ENCODE measurements at regions not wholly inside any gene's neighbourhood (a gene's known extent, or its start where the extent isn't known, plus 50 kb on each side); places are given as distances from the start of the nearest gene placed in this dataset.

GRCh38 chr6:145045582-145045981, 689.7 kb downstream of the EPM2A start:
- peak in 1 of 2 donors; percentile 27 for DNase-seq (ENCODE audit: low read depth in 2 of 2)

DNA sequence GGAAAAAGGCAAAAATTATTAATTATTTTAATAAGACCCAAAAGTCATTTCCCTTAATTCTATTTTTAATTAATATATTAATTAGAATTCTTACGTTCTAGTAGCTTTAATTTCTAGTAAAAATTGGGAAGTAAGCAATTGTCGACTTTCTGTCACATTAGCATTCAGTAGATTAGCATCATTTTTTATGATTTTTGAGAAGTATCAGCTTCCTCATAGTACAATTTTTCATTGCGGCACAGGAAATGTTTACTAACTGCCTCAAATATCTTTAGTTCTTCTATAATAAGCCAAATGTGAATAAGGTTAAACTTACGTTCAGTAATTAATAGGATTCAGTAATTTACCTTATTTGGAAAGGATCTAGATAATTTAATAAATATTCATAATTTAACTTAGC, 687.4 kb downstream of the EPM2A start:
- no peak for DNase-seq (ENCODE audit: low read depth in 2 of 2)

- peak in 1 of 2 donors; percentile 24 for DNase-seq (ENCODE audit: low read depth in 2 of 2)
Measured at GRCh38 chr6:145051661-145052060, 683.7 kb downstream of the EPM2A start.

DNA sequence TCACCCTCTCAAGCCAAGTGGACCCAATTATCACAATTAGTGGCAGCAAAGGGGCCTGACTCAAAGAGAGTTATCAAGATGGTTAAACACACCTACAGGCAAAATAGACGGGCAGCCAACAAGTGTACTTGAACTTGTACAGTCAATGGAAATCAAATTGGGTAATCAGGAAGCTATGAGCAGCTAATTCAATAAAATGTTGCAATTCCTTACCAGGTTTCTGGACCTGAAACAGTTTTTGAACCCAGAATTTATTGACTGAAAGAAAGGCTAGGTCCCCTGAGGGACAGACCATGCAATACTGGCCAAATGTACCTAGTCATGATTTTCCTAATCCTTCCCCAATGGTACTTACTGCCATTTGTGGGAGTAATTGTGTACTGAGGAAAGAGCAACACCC, 679.8 kb downstream of the EPM2A start:
- DNase-seq (ENCODE audit: low read depth in 2 of 2) = no peak

- no peak for DNase-seq (ENCODE audit: low read depth in 2 of 2)
Measured at GRCh38 chr6:145060714-145061113, 674.6 kb downstream of the EPM2A start.

- DNase-seq (ENCODE audit: low read depth in 2 of 2) = no peak
Measured at GRCh38 chr6:145063091-145063490, 672.2 kb downstream of the EPM2A start.

GRCh38 chr6:145067430-145067829, 667.9 kb downstream of the EPM2A start:
- peak; percentile 13 to 38 for DNase-seq (ENCODE audit: low read depth in 2 of 2)

DNA sequence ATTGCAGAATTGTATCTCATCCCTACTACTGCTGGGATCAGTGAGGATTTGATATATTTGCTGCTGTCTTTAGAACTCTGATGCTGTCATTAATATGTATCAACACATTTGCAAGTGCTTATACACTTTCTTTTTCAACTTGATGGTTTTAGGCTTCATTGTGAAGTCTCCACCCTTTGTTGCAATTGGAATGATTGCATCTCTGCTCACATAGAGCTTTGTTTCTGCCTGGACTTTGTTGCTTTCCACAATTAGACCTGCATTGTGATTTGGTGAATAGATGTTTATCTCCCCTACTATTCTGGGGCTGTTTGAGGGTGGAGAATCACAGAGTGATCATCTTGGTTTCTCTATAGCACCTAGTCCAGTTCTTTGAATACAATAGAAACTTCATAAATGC, 666.7 kb downstream of the EPM2A start:
- DNase-seq (ENCODE audit: low read depth in 2 of 2) = no peak

DNA sequence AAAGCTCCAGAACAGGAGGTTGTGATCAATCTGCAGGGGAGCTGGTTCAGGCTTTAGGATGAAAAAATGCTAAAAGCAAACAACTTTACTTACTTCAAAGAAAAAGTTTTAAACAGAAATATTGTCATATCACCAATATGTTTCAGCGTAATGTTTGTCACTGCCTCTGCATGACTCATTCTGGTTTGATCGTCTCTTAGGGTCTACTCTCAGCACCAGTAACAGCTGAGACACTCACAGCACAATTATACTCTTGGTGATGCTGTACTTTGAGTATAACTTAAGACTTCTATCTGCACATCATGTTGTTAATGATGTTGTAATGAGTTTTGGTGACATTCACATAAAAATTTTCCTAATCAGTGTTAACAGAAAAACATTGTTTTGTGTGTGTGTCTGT, 665.4 kb downstream of the EPM2A start:
- no peak for DNase-seq (ENCODE audit: low read depth in 2 of 2)

GRCh38 chr6:145070791-145071190, 664.5 kb downstream of the EPM2A start:
- no peak for DNase-seq (ENCODE audit: low read depth in 2 of 2)

- DNase-seq (ENCODE audit: low read depth in 2 of 2) = peak in 1 of 2 donors; percentile 59
Measured at GRCh38 chr6:145071836-145072235, 663.5 kb downstream of the EPM2A start.

DNA sequence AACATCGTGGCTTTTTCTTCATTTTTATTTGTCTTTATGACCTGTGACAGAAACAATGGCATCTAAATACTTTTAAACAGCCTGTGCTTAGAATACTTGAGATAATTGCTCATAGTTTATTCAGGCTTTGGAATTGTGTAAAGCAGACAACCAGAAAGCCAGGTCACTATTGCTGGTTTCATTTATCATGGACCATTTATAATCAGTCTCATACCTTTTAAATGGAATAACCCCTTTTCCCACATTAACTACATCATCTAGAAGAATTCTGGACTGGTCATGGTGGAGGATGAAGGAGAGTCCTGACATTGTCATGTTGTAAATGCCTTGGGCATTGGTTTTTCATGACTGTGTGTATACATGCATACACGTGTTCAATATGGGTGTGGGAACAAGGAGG, 661.5 kb downstream of the EPM2A start:
- DNase-seq (ENCODE audit: low read depth in 2 of 2) = no peak

DNA sequence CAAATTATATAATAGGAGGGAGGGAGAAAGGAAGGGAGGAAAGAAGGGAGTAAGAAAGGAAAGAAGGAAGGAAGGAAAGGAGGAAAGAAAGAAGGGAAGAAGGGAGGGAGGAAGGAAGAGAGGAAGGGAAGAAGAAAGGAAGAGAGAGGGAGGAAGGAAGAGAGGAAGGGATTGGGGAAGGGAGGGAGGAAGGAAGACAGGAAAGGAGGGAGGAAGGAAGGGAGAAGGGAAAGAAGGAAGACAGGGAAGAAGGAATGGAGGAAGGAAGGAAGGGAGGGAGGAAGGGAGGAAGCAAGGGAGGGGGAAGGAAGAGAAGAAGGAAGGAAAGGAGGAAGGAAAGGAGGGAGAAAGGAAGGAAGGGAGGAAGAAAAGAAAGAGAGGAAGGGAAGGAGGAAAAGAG, 660.5 kb downstream of the EPM2A start:
- no peak for DNase-seq (ENCODE audit: low read depth in 2 of 2)

DNA sequence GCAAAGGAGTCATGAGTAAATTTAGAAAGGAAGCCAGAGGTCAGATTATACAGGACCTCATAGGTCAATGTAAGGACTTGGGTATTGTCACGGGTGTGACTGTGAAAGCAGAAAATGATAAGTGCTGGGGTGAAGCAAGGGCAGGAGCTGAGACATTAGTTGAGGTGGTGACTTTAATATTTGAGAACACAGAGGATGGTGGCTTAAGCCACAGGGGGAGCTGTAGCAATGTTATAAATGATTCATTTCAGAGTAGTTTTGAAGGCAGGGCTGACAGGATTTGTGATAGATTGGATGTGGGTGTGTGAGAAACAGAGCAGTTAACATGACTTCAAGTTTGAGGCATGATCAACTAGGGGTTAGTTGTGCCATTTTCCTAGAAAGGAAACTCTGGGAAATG, 659.9 kb downstream of the EPM2A start:
- no peak for DNase-seq (ENCODE audit: low read depth in 2 of 2)

DNA sequence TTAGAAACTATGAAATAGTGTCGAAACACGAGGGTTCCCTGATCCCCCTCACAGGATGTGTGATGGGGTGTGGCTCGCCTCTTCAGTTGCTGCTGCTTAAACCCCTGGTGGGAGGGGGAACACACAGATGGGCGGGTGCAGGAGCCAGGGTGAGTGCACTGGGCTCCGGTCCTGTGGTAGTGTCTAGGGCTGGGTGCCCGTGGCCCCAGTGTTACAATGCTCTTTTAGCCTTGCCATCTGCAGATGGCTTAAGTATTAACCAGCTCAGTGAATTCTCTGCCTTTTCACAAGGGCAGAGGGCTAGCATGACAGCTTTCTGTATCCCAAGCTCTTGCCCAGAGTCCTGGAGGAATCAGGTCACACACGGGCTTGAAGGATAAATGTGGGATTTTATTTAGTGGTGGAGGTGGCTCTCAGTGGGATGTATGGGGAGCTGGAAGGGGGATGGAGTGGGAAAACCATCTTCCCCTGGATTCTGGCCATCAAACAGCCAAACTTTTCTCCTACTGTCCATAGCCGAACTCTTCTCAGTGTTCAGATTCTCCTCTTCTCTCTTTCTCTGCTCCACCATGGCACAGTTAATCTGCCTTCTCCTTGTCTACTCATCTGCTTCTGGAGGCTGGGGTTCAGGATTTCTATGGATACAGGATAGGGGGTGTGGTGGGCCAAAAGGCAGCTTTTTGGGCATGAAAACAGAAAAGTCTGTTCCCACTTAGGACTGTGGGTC, 659.0 kb downstream of the EPM2A start:
- DNase-seq (ENCODE audit: low read depth in 2 of 2) = no peak

- no peak for DNase-seq (ENCODE audit: low read depth in 2 of 2)
Measured at GRCh38 chr6:145077382-145077781, 657.9 kb downstream of the EPM2A start.

DNA sequence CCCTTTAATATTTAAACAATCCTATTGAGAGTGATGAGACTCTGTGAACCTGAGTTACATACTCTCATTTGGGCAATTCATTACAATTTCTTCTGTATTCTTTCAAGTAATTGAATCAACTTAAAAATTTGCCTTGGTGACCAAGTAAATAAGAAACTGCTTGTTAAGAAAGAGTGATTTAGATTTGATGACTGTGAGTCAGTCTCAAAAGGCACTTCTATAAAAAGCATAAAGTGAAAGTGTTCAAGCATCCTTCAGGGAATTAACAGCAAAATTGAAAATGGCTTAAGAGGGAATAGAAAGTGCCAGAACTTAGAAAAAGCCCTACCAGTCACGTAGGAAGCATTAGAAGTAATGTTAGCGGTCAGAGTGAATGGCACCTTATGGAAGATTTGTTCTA, 654.7 kb downstream of the EPM2A start:
- DNase-seq (ENCODE audit: low read depth in 2 of 2) = no peak

DNA sequence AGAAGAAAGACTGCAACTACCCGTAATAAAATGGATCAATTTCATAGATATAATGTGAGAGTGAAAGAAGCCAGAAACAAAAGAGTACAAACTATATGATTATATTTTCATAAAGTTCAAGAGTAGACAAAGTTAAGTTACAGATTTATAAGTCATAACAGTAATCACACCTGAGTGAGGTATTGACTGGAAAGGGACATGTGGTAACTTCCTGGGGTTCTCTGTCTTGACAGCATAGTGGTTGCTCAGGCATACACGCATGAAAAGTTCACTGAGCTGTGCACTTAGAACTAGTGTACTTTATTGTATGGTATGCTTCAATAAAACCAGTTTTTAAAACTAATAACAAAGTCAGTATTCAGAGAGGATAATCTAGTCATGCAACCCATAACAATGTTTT, 653.6 kb downstream of the EPM2A start:
- DNase-seq (ENCODE audit: low read depth in 2 of 2) = no peak

- no peak for DNase-seq (ENCODE audit: low read depth in 2 of 2)
Measured at GRCh38 chr6:145082359-145082758, 653.0 kb downstream of the EPM2A start.

- peak in 1 of 2 donors; percentile 13 for DNase-seq (ENCODE audit: low read depth in 2 of 2)
Measured at GRCh38 chr6:145086197-145086596, 649.1 kb downstream of the EPM2A start.

DNA sequence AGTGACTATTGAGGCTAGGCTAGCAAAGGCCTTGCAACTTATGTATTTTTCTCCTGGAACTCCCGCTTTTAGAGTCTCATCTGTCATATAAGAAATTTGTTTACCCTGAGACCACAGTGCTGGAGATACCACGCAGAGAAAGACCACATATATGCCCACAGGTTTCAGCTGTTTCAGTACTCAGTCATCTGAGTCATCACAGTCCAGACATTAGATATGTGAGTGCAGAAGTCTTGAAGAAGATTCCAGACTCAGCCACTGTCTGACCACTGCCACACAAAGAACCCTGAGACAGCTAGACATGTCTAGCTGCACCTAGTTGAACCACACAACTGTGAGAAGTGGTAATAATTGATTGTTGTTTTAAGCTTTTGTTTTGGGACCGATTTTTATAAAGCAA, 648.3 kb downstream of the EPM2A start:
- peak in 1 of 2 donors; percentile 8 for DNase-seq (ENCODE audit: low read depth in 2 of 2)

DNA sequence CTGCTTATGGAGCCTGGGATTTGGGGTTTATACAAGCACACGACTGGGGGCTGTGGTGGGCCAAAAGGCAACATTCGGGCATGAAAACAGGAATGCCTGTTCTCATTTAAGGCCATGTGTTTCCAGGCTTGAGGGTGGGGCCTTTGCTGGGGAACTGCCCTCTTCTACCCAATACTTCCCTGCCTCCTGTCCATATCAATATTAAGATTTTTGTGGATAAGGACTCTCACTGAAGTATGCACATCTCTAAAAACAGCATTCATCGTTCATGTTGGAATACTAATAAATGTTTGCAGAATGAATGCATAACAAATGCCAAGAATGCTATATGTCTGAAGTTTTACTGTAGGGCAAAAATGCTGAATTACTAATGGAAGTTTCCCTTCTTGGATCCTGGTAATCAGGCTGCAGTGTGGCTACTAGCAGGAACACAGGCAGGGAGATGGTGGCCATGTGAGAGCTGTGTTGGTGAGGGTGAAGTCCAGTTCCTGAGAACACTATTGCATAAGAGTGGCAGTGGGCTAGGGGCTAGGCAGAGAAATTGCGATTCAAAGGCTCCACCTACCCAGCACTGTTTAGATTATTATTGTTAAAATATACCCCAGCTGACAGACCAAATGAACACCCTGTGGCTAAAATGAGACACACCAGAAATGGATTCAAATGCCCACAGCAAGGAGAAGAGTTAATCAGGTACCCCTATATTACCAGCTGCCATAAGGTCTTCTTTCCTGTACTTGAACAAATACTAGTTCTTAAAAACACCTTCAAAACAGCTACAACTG, 644.3 kb downstream of the EPM2A start:
- DNase-seq (ENCODE audit: low read depth in 2 of 2) = no peak

DNA sequence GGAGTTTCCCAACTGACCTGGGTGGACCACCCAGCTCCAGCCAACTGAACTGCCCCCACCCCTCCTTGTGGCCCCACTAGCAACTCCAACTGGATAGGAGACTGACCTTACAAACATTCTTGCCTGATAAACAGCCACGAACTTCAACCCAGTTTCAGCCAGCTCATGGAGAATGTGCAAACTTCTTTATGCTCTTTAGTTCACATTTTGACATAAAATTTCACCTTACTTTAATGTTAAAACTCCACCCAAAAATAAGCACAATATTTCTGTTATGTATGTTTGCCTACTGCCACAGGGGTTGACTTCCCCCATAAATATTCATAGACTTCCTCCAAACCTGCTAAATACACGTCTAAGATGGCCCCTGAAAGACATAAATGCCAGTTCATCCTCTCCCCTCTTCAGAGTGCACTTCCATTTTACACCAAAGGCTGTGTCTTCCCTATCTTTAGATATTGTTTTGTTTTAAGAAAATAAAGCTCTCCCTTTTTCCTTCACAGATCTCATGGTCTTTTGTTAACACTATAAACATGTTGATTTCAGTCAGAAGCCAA, 643.7 kb downstream of the EPM2A start:
- DNase-seq (ENCODE audit: low read depth in 2 of 2) = no peak
